ENCODE measurements at regions not wholly inside any gene's neighbourhood (a gene's known extent, or its start where the extent isn't known, plus 50 kb on each side); places are given as distances from the start of the nearest gene placed in this dataset.

DNA sequence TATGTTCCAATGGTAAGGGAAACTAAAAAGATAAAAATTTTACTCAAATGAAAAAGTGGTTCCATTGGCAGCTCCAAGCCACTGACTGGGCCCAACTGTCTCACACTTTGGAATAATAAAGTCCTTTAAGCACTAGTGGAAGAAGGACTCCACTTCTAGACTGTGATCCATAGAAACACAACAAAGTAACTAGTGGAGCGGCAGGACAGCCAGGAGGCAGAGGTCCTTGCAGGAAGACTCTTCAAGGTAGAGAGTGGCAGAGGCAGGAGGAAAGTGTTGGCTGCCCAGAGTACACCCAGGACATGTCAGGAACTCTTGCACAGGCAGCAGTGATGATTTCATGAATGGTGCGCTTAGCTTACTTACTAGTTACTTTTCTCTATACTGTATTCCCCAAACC is 65.0 kb upstream of the CCN6 start:
- no peak for DNase-seq

GRCh38 chr6:111989743-111990142 is 64.2 kb upstream of the CCN6 start:
- DNase-seq, result no peak

DNA sequence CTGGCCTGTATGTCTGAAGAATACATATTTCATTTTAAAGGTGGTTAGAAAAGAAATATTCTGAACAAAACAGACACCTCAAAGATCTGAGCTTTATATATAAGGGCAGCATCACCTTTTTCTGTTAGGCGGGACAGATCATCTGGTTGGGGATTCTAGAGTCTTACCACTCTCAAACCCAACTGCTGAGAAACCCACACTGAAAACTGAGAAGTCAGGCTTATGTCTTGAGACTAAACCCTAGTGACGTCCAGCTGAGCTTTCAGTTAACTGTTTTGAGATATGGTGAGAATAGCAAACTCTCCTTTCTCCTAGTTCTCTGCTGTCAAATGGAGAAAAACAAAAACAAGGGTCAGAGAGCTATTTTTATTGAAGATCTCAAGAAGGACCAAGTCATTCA is 63.7 kb upstream of the CCN6 start:
- DNase-seq, result no peak

GRCh38 chr6:111992851-111993250 is 61.1 kb upstream of the CCN6 start:
- DNase-seq, result no peak

GRCh38 chr6:111993342-111993741 is 60.6 kb upstream of the CCN6 start:
- peak in 1 of 2 experiments; percentile 47 for DNase-seq

GRCh38 chr6:111994791-111995190 is 59.1 kb upstream of the CCN6 start:
- no peak for DNase-seq

DNA sequence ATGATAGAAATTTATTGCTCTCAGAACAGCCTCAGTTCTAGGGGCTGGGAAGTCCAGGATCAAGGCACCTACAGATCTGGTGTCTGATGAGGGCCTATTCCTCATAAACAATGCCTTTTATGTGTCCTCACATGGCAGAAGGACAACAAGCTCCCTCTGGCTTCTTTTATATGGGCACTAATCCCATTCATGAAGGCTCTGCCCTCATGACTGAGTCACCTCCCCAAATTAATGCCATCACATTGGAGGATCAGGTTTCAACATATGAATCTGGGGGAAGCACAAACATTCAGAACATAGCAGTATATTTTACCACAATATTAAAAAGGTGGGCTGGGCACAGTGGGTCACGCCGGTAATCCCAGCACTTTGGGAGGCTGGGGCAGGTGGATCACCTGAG is 58.5 kb upstream of the CCN6 start:
- DNase-seq, result no peak

DNA sequence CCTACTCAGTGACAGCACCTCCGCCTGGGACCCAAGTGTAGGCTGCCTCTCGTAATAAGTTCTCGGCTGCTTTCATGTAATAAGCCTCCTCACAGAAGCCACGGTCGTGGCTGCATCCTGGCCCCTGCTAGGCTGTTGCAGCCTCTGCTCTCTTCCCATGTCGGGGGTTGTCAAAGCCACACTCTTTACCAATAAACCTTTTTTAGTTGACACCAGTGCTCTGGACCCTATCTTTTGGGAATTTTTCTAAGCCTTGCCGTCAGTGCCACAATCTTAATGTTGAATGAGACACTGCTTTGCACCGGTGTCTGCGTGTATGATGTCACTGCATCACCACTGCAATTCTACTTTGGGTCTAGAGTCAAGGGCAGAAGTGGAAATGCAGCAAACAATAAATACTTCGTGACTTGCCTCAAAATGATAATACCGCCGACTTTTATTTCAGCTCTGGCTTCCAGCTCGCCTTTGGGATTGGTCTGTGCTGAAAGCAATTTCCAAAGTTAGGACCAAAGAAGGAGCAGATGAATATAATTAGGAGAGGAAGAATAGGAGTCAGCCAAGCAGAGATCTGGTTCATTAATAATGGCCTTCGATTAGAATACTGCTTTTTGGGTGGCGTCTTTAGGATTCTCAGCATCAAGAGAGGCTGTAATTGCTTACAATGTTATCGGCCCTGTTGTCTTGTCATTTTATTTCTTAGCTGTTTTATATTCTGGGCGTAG is 57.6 kb upstream of the CCN6 start:
- DNase-seq, result no peak

- peak; percentile 35 to 59 for DNase-seq
These were observed 56.6 kb upstream of the CCN6 start for GRCh38 chr6:111997078-111997852.

DNA sequence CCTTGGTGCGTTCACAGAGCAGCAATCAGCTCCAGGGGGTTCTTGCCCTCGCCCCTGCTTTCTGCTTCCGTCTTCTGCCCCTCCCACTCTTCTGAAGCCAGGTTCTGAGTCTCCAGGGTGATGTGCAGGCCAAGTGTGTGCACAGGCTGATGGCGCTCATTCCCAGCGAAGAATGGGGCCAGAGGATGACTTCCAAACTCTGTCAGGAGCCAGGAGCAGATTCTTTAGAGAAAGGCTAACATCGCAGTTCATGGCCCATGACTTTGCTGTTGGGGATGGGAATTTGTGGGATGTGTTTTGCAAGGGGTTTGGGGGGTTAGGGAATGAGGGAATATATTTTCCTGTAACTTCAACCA is 56.1 kb upstream of the CCN6 start:
- no peak for DNase-seq

GRCh38 chr6:112002307-112002706 is 51.6 kb upstream of the CCN6 start:
- no peak for DNase-seq
